HG02840 (cell line): ENCODE measurements at regions not wholly inside any gene's neighbourhood (a gene's known extent, or its start where the extent isn't known, plus 50 kb on each side); places are given as distances from the start of the nearest gene placed in this dataset.

Experiments
- ATAC-seq: cut with Tn5 transposase; IDR thresholded peaks from one replicate; pipeline ENCODE4 v1.9.1; 2021; ENCODE audit warnings: mild to moderate bottlenecking, moderate library complexity, moderate number of reproducible peaks; ENCODE audit not compliant: unreplicated experiment, low FRiP score

DNA sequence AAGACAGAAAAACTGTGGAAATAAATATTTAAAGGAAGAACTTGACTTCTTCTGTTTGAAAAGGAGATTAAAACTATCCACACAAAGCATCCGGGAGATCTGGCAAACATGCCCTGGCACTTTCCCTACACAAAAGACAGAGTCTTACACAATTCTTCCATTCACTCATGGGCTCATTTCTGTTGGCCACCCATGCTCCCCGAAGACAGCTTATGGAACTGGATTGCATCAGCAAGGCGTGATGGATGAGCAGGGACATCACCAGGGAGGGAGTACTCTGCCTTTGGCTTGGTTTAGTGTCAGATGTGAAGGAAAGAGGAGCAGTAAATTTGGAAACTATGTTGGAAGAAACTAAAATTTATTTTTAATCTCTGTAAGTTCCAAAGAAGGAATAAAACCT, 379.3 kb downstream of the CD109 start:
- no peak for ATAC-seq

DNA sequence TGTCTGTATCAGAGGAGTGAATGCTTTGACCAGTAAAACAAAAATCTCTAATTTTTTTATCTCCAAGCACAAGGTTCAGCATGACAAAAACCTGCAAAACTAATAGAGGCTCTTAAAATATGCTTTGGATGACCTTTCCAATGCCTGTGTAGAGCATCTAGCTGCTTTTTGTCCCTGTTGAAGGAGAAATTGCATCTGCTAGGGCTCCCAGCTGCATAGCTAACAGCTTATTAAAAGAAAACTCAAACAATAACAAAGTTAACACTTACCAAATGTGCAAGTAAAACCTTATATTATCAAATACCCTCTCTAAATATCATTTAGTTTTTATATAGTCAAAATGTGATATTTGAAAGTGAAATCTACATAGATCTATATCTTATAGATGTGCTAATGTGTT, 378.6 kb downstream of the CD109 start:
- ATAC-seq, result no peak

DNA sequence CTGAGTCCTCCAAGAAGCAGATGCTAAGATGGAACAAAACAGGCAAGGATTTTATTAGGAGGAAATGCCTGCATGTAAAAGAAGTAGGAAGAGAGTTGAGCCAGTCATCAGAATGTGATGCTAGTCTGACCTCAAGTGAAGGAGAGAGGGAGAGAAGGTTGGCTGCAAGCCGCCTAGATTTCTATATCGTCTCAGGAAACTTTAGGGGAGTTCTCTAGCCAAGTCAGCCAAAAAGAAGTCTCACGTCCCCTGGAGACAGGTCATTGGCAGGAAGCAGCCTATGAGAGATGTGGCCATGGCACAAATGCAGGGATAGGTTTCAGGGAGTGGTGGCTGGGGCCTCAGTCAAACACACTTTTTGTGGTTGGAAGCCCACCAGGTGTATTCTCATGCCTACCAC, 378.0 kb downstream of the CD109 start:
- ATAC-seq, result no peak

DNA sequence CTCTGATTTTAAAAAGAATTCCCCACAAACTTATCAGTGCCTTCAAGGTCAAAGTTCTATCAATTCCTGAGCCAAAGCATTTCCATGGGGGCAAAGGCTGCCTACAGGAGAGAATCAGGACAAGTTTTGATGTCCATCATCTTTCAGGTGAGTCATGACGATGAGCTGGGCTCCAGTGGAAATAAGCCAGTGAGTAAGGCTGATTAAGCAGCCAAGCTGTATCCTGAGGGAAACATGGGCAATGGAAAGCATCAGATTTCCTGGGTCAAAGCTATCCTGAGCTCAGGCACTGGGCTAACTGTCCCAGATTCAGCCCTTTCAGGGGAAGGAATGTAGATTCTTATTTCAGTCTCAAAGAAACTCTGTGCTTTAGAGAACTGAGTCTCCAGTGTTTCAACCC, 377.4 kb downstream of the CD109 start:
- ATAC-seq, result no peak

DNA sequence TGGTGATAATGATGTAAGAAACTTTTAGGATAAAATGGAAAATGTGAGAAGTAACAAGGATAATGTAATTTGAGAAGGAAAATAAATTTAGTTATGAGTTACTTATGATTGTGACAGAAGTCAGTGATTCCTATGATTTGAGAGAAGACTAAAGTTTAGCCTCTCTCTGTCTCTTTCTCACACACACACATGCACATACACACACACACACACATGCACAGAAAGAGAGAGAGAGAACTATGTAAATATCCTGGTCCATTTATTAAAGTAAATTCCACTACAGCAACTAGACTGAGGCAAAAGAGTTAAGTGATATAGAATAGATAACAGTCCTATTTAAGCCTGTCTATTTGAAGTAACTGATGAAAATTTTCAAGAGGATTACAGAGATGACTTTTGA, 375.2 kb downstream of the CD109 start:
- ATAC-seq, result no peak

DNA sequence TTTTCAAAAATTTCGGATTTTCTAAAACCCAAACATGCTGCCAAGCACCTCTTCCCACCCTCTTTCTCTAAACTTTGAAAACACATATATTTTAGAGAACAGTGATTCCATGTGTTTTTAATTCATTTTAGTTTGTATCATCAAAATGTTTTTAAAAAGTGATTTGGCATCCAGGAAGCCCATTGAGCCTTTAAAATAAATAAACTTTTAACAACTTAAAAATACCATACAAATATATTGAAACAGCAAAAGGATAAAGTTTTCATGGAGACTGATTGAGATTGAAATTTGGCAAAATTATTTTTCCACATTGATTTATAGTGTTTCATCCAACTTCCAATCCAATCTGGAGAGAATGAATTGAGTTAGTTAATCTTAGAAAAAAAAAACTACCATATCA, 374.7 kb downstream of the CD109 start:
- ATAC-seq, result no peak

DNA sequence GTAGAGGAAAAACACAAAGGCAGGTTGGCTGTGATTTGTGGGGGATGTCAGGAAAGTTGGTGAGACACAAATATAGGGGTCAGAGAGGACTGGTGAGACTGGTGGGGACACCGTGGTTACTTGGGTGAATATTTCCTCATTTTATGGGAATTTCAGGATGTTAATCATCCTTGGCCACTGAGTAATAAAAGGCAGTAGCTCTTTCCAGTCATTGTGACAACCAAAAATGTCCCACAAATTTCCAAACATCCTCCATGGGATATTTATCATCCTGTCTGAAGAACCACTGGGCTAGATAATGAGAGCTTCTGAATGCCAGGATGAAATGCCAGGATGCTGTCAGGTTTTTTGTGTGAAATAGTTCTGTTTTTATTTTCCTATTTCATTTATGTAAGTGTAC, 374.1 kb downstream of the CD109 start:
- no peak for ATAC-seq

DNA sequence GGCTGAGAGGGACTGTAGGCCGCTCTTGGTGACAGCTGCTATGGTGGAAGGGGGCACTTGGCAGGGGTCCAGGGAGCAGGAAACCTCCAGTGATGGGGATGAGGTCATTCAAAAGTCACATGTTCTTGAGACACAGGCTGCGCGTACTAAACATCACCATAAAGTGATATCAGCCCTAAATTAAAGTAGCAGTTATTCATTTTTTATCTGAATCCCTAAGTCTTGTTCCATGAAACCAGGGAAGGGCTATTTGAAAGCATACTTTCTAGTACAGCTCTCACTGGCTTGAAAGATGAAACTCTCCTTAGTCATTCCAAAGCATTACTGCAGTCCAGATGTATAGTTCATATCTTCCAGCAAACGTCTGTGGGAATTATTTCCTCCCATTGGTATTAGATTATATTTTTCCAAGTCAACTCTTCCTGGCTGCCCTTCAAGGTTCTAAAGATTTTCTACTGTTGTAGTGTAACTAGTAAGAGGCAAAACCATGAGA, 373.1 kb downstream of the CD109 start:
- ATAC-seq, result no peak

DNA sequence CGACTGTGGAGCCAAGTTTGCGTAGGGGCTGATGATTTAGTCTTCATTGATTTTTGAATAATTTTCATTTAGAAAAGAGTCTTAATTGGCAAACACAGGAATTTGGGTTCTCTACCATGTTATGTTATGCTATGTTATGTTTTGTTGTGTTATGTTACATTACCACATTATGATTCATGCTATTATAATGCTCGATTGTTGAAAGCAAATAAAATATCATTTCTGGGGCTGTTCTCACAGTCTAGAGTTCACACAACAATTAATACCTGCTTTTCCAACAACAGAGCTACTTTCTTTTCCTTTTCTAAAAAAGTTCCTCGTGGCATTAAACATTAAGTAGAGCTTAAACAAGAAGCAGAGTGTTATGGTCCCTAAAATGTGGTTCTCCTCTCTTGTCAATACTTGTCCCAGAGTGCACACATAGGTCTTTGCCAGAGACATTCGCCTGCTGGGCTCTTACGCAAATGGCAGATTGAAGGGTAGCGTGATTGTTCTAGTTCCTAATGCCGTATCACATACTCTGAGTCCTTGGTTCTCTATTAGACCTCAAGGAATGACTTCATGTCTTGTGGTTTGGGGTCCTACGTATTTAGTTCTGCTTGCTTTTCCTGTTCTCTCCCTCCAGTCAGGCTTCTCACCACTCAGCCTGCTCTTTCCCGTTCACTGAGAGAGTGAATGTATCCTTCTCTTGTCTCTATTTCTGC, 370.3 kb downstream of the CD109 start:
- no peak for ATAC-seq

DNA sequence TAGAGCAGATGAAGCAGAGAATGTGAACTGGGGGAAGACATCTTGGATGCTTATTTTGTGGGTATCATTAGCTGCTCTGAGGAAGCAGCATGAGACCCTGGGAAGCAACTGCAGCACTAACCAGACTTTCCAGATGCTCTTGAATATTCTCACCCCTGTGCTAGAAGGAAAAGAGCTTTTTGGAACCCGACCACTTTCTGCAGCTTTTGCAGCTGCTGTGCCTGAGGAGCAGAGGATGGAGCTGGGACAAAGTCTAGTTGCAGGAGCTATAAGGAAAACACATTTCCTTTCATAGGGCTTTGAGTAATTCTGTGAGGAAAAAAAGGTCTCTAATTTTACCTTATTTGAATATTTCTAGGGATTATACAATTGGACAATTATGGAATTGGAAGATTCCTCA, 369.7 kb downstream of the CD109 start:
- ATAC-seq, result no peak

DNA sequence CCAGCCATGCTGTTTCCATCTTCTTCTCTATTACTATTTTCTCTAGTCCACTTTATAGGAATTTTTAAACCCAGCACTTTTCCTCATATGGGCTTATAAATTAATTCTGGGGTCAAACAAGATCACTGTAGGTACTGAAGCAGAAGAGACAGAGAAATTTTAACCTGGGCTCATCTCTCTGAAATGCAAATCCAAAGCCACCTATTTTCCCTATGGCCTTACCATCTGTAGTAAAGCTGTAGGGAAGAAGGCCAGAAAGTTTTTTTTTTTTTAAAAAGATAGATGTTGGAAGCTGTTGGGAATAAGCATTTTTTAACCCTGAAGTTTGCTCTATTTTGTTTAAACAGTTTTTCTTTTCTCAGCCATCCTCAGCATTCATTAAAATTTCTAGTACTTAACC, 367.4 kb downstream of the CD109 start:
- no peak for ATAC-seq

DNA sequence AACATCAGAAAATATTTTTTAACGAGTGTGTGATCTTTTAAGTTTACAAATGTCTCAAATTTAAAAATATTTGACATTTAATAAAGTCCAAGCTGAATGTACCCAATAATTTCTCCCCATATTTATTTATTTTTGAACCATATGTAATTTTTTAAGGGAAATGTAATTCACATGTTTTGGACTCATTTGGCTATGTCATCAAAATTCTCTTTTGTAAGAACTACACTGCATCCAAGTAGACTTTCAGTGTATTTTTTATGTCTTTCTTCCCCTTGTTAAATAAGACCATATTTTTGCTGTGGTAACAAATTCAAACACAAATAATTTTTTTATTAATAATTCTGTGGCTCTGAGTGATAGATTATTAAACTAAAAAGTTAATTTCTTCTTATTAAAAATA, 365.2 kb downstream of the CD109 start:
- ATAC-seq, result no peak

DNA sequence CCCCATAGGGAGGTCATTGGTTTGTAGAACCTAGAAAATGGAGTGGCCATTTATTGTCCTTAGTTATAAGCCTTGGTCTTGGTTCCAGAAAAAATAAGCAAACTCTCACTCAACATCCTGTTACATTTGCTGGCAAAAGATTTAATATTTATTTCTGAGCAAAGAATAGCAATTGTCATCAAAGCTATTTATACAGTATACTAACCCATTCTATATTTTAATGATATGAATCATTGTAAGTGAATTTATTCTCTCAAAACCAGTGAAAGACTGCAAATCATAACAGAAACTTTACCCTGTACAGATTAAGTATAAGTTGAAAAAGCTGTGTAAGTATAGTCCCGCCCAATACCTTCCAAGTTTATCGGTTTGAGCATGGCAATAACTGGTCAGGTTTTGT, 364.4 kb downstream of the CD109 start:
- ATAC-seq, result no peak

DNA sequence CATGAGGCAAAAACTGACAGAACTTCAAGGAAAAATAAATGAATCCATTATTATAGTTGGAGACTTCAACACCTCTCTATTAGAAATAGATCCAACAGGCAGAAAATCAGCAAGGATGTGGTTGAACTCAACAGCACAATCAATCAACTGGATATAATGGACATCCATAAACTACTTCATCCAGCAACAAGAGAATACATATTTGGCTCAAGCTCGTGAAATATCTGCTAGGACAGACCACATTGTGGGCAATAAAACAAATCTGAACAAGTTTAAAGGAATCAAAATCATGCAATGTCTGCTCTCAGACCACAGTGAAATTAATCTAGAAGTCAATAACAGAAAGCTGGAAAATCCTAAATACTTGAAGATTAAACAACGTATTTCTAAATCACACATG, 362.6 kb downstream of the CD109 start:
- no peak for ATAC-seq

DNA sequence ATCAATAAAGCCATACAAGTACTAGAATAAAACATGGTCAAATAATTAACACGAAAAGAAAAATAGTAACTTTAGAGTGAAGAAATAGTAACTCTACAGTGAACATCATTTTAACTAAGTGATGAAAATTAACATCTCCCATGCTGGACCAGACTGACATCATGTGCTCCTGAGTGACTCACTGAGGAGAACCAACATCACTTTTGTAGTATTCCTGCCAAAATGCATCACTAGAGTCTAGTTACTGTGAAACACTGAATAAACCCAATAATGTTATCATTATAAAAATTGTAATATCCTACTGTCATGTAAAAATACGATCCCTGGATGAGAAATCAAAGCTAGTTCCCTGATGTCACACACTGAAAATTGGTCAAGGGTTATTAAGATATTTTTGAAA, 361.3 kb downstream of the CD109 start:
- ATAC-seq, result no peak

DNA sequence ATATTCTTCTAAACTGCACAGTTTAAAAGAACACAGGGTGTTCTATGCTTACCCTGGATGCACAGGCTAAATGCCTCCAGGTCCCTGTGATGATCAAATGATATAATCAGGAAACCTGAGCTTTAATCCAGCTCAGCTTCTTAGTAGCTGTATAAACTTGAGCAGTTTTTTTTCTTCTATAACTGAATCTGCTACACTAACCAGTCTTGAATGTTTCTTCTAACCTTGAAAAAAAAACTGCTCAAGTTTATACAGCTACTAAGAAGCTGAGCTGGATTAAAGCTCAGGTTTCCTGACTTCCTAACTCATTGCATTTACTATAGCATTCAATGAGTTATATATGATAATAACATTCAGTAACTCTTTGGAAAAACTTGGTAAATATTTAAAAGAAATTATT, 358.2 kb downstream of the CD109 start:
- no peak for ATAC-seq

DNA sequence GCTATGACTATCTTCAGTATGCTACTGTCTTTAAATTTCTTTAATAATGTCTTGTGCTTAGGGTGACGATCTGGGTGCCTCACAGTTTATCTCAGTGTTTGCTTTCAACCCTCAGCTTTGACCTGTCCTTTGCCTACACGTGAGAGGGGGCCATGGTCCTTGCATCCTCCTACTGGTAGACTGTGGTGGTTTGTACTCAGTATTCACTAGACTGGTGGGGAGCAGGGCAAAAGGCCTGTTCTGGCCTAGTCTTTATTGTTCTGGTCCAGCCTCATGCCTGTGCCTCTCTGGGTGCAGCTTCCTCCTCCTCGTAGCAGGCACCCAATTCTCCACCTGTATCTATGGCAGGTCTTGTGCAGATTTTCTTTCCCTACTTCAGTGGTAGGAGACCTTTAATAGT, 354.9 kb downstream of the CD109 start:
- no peak for ATAC-seq

DNA sequence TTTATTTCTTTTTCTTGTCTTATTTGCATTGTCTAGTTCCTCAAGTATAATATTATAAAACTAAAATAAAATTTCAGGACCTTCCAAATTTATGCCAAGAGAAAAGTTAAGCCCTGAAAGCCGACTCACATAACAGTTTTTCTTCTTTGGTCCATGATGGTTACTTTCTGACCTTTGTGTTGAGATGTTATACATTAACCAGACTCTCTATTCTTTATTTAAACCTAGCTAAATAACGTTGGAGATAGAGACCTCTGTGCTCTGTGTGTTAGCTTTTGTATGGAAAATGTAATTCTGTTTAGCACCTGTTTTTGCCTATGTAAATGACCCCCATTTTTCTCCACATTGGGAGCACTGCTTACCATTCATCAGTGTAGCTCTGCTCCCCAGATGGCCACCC, 352.4 kb downstream of the CD109 start:
- ATAC-seq, result no peak

DNA sequence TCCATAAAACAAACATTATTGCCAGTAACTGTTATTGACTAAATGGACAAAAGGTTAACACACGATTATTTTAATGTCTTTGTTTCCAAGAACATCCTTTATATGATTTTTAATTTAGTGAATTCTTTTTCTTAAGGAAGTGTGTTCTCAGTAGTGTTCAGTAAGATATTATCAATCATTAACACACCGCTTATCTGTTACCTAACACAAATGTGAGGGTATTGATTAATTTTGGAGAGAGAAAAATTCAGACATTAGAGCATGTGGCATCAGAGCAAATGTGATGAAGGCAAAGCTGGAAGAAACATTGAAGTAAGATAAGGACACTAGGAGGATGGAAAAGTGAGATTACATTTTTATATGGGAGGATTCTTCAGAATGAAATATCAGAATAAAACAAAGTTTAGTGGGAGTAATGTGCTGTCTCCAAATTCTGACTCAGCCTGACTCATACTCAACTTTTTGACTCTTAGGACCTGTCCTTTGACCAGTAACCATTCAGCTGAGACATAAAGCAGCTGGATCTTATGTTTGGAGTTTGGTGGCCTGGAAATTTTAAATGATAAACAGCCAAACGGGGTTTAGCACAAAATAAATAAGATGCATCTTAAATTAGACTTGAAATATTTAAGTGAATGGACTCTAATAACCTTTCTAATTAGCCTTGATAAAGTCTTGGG, 348.6 kb downstream of the CD109 start:
- ATAC-seq, result no peak

DNA sequence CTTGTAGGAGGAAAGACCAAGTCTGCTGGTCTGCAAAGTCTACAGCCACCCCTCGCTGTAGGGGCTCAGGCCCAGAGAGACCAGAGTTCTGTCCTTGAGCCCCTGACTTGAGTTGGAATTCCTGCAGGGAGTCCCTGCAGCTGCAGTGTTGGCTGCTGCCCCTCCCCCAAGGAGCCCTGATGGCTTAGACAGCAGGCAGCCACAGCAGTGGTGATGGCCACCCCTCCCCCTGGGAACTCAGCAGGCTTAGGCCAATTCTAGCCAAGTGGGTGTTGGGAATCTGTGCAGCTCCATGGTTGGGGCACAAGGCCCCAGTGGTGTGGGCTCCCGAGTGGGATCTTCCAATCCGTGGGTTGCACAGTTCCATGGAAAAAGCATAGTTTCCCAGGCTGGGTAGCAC, 345.4 kb downstream of the CD109 start:
- no peak for ATAC-seq

DNA sequence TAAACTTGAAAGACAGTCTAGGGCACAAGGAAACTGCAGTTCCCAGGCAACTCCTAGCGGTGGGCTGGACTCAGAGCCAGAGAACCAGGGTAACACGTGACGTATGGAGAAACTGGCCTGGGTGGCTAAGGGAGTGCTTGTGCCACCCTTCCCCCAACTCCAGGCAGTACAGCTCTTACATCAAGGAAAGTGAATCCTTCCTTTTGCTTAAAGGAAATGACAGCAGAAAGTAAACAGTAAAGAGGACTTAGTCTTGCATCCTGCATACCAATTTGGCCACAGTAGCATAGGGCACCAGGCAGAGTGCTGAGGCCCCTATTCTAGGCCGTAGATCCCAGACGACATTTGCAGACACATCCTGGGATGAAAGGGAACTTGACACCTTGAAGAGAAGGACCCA, 322.8 kb downstream of the CD109 start:
- no peak for ATAC-seq

DNA sequence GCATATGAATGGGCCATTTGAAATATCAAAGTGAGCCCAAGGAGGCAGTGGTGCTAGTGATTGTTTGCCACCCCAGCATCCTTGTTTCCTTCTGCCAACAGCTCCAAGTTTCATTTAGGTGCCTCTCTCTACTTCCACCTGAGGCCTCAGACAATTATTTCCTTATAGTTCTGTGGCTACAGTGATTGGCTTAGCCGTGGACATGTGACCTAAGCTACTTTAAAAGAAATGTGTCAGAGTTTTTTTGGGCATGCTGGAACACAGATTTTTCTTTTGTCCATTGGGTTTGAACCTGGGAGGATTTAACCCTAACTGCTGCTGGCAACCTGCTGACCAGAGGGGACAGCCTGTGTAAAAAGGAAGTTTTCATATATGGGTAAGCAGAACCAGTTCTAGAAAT, 319.4 kb downstream of the CD109 start:
- ATAC-seq, result no peak
